Activated CD4-positive, alpha-beta T cell treated with anti-CD3 and anti-CD28 coated beads, Interleukin-2, amount 10 ng/mL, durations not matched to agents 24 days and 14 days (primary cell): ENCODE measurements at regions not wholly inside any gene's neighbourhood (a gene's known extent, or its start where the extent isn't known, plus 50 kb on each side); places are given as distances from the start of the nearest gene placed in this dataset.
"Not testable (repeated sequence)": the region's sequence is repeated elsewhere in the genome, so short reads cannot be mapped to it uniquely, and the experiment has no call there.

ENCODE experiments used
- DNase-seq: peaks from one replicate; pipeline ENCODE4 v3.0.0; 2022
- H3K27ac Mint-ChIP-seq: one replicate; pipeline ENCODE4 v1.8.0; 2022; ENCODE audit warnings: mild to moderate bottlenecking, mixed read lengths
- H3K27me3 Mint-ChIP-seq: one replicate; pipeline ENCODE4 v1.8.0; 2022; ENCODE audit warnings: mixed read lengths
- H3K36me3 Mint-ChIP-seq: one replicate; pipeline ENCODE4 v1.8.0; 2022; ENCODE audit warnings: low read depth, mild to moderate bottlenecking, mixed read lengths
- H3K4me1 Mint-ChIP-seq: one replicate; pipeline ENCODE4 v1.8.0; 2021; ENCODE audit warnings: mixed read lengths
- H3K4me3 Mint-ChIP-seq: one replicate; pipeline ENCODE4 v1.8.0; 2022; ENCODE audit warnings: mild to moderate bottlenecking, moderate library complexity, mixed read lengths
- H3K9me3 Mint-ChIP-seq: one replicate; pipeline ENCODE4 v1.8.0; 2021; ENCODE audit warnings: mixed read lengths
- intact Hi-C: fragments of 100-400 bp; cut with micrococcal nuclease; formaldehyde crosslinking; loops from one replicate; pipeline ENCODE4 v1.15.1; 2023

GRCh38 chr3:102896851-102897621, 462.2 kb downstream of the ZPLD1 start:
- no peak for DNase-seq
- no peaks in the 10 kb centered on the region for H3K9me3 Mint-ChIP-seq
- H3K4me1 Mint-ChIP-seq: no peaks in the 10 kb centered on the region
- no peak overlapping the region for H3K4me3 Mint-ChIP-seq
- no peaks in the 10 kb centered on the region for H3K27me3 Mint-ChIP-seq
- intact Hi-C loops: no loop called here
- H3K36me3 Mint-ChIP-seq: no peaks in the 10 kb centered on the region
- H3K27ac Mint-ChIP-seq: no peak overlapping the region

DNA sequence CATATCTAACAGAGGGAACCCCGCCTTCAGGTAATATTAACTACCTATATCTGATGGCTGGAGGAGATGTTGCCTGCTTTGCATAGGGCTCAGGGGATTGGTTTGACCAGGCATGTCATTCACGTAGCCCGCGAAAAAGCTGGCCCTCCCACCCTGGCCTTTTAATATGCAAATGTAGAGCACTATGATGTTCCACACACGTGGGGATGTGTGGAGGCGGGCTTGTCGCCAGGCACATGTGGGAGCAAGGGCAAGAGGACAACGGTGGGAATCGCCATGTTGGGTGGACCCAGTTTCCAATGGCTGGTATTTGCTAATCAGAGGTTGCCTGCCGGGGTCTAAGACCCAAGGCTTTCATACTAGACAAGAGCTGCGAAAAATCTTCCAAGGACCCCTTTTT, 469.8 kb downstream of the ZPLD1 start:
- Mint-ChIP-seq H3K27ac (no peak overlapping the region), H3K36me3 (no peaks in the 10 kb centered on the region), H3K4me1 (no peaks in the 10 kb centered on the region), H3K4me3 (no peak overlapping the region), H3K9me3 (no peaks in the 10 kb centered on the region), H3K27me3 (no peaks in the 10 kb centered on the region)
- intact Hi-C loops: no loop called here
- no peak for DNase-seq

DNA sequence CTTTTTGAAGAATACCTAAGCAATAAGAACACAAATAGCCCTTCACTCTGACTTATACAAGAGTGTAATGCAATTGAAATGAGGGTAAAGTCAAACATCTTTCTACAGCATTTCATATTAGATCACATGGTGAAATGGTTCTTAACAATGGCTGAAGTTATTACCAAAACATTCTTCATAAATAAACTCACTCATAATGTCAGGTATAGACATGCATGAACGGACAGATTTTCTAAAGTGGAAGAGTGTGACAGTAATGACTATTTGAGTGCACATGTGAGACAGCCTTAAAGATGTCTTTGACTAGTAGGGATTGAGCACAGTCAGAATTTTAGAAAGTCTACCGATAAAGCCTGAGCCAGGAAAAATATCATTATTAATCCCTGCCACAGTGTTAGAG, 471.0 kb downstream of the ZPLD1 start:
- no peak for DNase-seq
- no peak overlapping the region for H3K4me3 Mint-ChIP-seq
- intact Hi-C loops: no loop called here
- H3K27ac Mint-ChIP-seq: no peak overlapping the region
- no peaks in the 10 kb centered on the region for H3K27me3 Mint-ChIP-seq
- H3K9me3 Mint-ChIP-seq: no peaks in the 10 kb centered on the region
- H3K4me1 Mint-ChIP-seq: no peaks in the 10 kb centered on the region
- no peaks in the 10 kb centered on the region for H3K36me3 Mint-ChIP-seq

DNA sequence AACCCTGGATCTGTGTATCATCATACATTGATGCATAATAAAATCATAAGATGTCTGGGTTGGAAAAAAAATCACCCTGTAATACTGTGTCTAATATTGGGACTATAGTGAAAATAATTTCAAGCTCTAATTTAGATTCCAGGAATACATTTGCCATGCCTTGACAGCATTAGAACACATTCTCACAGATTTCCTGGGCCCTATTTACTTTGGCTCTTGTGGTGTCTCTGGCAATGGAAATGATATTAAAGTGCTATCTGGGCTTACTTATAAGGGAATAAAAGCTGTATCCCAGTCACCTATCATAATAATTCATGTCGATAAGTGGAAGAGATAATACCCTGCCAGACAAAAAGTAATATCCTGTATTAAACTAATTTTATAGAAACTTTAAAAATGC, 472.0 kb downstream of the ZPLD1 start:
- no peak overlapping the region for H3K4me3 Mint-ChIP-seq
- DNase-seq: no peak
- no peaks in the 10 kb centered on the region for H3K27me3 Mint-ChIP-seq
- no peaks in the 10 kb centered on the region for H3K4me1 Mint-ChIP-seq
- H3K36me3 Mint-ChIP-seq: no peaks in the 10 kb centered on the region
- no peaks in the 10 kb centered on the region for H3K9me3 Mint-ChIP-seq
- intact Hi-C loops: no loop called here
- H3K27ac Mint-ChIP-seq: no peak overlapping the region

- no peaks in the 10 kb centered on the region for H3K27me3 Mint-ChIP-seq
- no peak overlapping the region for H3K27ac Mint-ChIP-seq
These were observed 475.1 kb downstream of the ZPLD1 start for GRCh38 chr3:102909904-102910303.

GRCh38 chr3:102916532-102916931, 481.7 kb downstream of the ZPLD1 start:
- no peak for DNase-seq
- Mint-ChIP-seq H3K4me1 (no peaks in the 10 kb centered on the region), H3K4me3 (no peak overlapping the region), H3K36me3 (no peaks in the 10 kb centered on the region), H3K27ac (no peak overlapping the region), H3K9me3 (peaks cover 9% of the 10 kb centered on the region), H3K27me3 (no peaks in the 10 kb centered on the region)
- intact Hi-C loops: no loop called here

More at GRCh38 chr3:102909904-102910303, 475.1 kb downstream of the ZPLD1 start:
- Mint-ChIP-seq H3K4me3 (no peak overlapping the region), H3K9me3 (no peaks in the 10 kb centered on the region), H3K36me3 (no peaks in the 10 kb centered on the region), H3K4me1 (no peaks in the 10 kb centered on the region)
- DNase-seq: no peak
- intact Hi-C loops: no loop called here

DNA sequence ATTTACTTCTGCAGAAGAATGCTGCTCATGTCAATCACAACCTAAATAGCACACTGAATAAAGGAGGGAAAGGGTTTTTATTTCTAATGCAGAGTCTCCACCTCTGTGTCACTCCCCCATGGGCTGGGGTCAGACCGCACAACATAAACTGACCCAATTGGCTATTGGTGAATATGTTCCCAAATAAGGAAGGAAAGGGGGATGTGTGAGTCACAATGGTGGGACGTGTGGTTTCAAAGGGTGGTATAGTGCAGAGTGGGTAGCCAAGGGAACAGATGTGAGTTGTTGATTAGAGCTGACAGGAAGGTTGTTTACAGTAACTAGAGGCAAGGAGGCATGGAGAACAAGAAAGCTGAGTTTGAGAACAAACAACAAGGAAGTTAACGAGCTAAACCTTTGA, 491.8 kb downstream of the ZPLD1 start:
- intact Hi-C loops: no loop called here

DNA sequence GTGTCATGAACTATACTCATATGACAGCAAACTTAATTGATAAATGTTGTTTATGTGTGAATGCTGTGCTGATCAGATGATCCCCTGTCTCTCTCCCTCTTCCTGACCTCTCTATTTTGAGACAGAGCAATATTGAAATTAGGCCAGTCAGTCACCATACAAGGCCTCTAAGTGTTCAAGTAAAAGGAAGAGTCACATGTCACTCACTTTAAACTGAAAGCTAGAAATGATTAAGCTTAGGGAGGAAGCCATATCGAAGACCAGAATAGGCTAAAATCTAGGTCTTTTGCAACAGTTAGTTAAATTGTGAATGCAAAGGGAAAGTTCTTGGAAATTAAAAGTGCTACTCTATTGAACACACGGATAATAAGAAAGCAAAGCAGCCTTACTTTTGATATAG, 498.6 kb downstream of the ZPLD1 start:
- DNase-seq: no peak
- Mint-ChIP-seq H3K27ac (no peak overlapping the region), H3K36me3 (no peaks in the 10 kb centered on the region), H3K4me1 (no peaks in the 10 kb centered on the region), H3K27me3 (no peaks in the 10 kb centered on the region), H3K4me3 (no peak overlapping the region), H3K9me3 (peaks cover 4% of the 10 kb centered on the region)
- intact Hi-C loops: no loop called here

More for the DNA sequence above, 491.8 kb downstream of the ZPLD1 start:
- no peak for DNase-seq
- no peaks in the 10 kb centered on the region for H3K36me3 Mint-ChIP-seq
- H3K4me3 Mint-ChIP-seq: no peak overlapping the region
- no peaks in the 10 kb centered on the region for H3K4me1 Mint-ChIP-seq
- no peak overlapping the region for H3K27ac Mint-ChIP-seq
- H3K27me3 Mint-ChIP-seq: no peaks in the 10 kb centered on the region
- peaks cover 6% of the 10 kb centered on the region for H3K9me3 Mint-ChIP-seq

- Mint-ChIP-seq H3K27ac (no peak overlapping the region), H3K36me3 (no peaks in the 10 kb centered on the region), H3K4me3 (no peak overlapping the region), H3K4me1 (no peaks in the 10 kb centered on the region), H3K9me3 (peaks cover 4% of the 10 kb centered on the region), H3K27me3 (no peaks in the 10 kb centered on the region)
- intact Hi-C loops: no loop called here
- DNase-seq: no peak
These were observed 501.8 kb downstream of the ZPLD1 start for GRCh38 chr3:102936511-102937045.

DNA sequence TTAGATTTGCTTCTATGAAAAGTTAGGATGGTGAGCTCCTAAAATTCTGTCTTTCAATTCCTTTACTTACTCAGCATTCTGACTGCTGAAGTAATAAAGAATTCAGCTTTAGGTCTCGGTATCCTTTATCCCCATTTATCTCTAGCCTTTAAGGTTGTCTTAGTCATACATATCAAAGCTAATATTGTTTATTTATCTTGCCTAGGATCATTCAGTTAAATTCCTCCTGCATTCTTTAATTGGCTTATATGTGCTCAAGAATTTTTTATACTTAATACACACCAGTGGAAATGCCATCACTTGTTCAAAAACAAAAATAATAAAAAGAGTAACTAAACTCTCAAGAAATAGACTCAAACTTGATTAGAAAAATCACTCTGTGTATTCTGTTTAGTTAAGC, 507.0 kb downstream of the ZPLD1 start:
- no peak for DNase-seq
- no peaks in the 10 kb centered on the region for H3K9me3 Mint-ChIP-seq
- H3K4me1 Mint-ChIP-seq: no peaks in the 10 kb centered on the region
- H3K36me3 Mint-ChIP-seq: no peaks in the 10 kb centered on the region
- H3K27ac Mint-ChIP-seq: no peak overlapping the region
- H3K27me3 Mint-ChIP-seq: no peaks in the 10 kb centered on the region
- intact Hi-C loops: no loop called here
- no peak overlapping the region for H3K4me3 Mint-ChIP-seq

DNA sequence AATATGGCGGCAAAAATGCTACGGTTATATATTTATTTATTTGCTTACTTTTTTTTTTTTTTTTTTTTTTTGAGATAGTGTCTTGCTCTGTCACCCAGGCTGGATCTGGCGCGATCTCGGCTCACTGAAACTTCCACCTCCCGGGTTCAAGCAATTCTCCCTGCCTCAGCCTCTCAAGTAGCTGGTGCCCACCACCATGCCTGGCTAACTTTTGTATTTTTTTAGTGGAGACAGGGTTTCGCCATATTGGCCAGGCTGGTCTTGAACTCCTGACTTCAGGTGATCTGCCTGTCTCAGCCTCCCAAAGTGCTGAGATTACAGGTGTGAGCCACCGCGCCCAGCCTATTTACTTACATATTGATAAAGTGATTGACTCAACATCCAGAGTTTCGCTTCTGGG, 511.6 kb downstream of the ZPLD1 start:
- H3K27me3 Mint-ChIP-seq: not testable (repeated sequence)

DNA sequence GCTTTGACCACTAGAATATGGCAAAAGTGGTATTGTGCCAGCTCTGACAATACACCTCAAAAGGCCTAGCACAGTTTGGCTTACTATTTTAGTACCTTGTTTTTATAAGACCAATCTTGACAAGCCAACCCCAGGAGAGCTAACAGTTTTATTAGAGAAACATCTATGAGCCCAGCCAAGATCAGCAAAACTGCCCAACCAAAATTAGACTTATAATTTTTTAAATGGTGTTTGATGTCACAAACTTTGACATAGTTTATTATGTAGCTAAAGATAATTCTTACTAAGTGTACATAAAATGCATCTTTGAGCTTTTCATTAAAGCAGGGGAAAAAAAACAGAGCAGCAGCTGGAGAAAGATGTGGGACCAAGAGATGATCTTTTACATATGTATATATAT, 537.5 kb downstream of the ZPLD1 start:
- intact Hi-C loops: no loop called here
- Mint-ChIP-seq H3K27ac (no peak overlapping the region), H3K27me3 (no peaks in the 10 kb centered on the region), H3K36me3 (no peaks in the 10 kb centered on the region), H3K4me3 (no peak overlapping the region), H3K4me1 (no peaks in the 10 kb centered on the region), H3K9me3 (peaks cover 5% of the 10 kb centered on the region)
- DNase-seq: no peak

More for the DNA sequence above, 511.6 kb downstream of the ZPLD1 start:
- intact Hi-C loops, H3K36me3 Mint-ChIP-seq, H3K9me3 Mint-ChIP-seq, DNase-seq, H3K27ac Mint-ChIP-seq, H3K4me1 Mint-ChIP-seq, H3K4me3 Mint-ChIP-seq: not testable (repeated sequence)

GRCh38 chr3:102974333-102974732, 539.5 kb downstream of the ZPLD1 start:
- Mint-ChIP-seq H3K4me1 (no peaks in the 10 kb centered on the region), H3K9me3 (peaks cover 5% of the 10 kb centered on the region)

DNA sequence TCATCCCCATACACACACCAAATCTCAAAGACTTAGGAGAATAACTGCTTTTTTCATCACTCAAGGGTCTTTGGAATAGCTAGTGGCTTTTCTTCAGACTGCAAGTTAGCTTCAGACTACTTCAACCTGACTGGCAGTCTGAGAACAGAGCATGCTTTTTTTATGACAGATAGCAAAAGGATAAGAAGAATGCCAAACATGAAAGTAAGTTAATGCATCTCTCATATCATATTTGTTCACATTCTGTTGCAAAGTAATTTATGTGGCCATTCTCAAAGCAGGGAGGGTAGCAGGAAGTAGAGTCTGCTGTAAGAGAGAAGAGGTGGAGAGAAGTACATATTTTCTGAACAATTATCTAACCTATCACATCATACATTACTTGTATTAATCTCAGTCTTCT, 544.4 kb downstream of the ZPLD1 start:
- intact Hi-C loops: no loop called here
- Mint-ChIP-seq H3K27me3 (no peaks in the 10 kb centered on the region), H3K4me3 (no peak overlapping the region), H3K9me3 (no peaks in the 10 kb centered on the region), H3K27ac (no peak overlapping the region), H3K4me1 (no peaks in the 10 kb centered on the region), H3K36me3 (no peaks in the 10 kb centered on the region)
- no peak for DNase-seq

More at GRCh38 chr3:102974333-102974732, 539.5 kb downstream of the ZPLD1 start:
- intact Hi-C loops: no loop called here
- Mint-ChIP-seq H3K4me3 (no peak overlapping the region), H3K27ac (no peak overlapping the region), H3K36me3 (no peaks in the 10 kb centered on the region), H3K27me3 (no peaks in the 10 kb centered on the region)
- DNase-seq: no peak
